HG02642 (cell line): ENCODE measurements at regions not wholly inside any gene's neighbourhood (a gene's known extent, or its start where the extent isn't known, plus 50 kb on each side); places are given as distances from the start of the nearest gene placed in this dataset.

Experiments used
- ATAC-seq: cut with Tn5 transposase; IDR thresholded peaks from one replicate; pipeline ENCODE4 v1.9.1; 2021; ENCODE audit warnings: mild to moderate bottlenecking; ENCODE audit not compliant: unreplicated experiment, poor library complexity

DNA sequence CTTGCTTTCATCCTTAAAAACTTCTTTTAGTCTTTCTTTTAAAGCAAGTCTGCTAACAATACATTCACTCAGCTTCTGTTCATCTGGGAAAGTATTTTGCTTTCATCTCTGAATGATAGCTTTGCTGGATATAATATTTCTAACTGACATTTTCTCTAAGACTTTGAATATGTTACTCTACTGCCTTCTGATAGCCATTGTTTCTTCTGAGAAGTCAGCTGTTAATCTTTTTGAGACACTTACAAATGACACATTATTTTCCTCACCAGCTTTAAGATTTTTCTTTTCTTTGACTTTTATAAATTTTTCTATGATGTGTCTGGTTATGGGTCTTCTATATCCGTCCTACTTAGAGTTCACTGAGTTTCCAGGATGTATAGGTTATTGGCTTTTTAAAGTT is 643.1 kb downstream of the KCNA4 start:
- ATAC-seq = no peak

DNA sequence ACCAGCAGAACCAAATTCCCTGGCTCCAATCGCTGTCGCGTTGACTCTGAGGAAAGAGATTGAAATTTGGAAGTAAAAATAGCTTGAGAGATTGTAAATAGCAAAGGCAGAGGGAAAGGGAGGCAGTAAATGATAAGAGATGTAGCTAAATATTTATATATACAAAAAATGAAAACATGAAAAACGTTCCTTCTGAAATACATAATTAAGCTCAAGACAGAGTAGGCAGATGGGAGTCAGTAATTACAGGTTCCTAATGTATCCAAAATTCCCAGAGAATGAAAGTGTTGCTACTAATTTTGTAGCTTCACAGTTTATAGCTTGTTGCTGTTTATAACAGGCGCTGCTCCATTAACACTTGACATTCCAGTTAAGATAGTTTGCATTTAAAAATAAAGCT is 648.7 kb downstream of the KCNA4 start:
- no peak for ATAC-seq

- no peak for ATAC-seq
These were observed 652.8 kb downstream of the KCNA4 start for GRCh38 chr11:29364006-29364405.

GRCh38 chr11:29361369-29361768 is 655.5 kb downstream of the KCNA4 start:
- ATAC-seq = no peak

DNA sequence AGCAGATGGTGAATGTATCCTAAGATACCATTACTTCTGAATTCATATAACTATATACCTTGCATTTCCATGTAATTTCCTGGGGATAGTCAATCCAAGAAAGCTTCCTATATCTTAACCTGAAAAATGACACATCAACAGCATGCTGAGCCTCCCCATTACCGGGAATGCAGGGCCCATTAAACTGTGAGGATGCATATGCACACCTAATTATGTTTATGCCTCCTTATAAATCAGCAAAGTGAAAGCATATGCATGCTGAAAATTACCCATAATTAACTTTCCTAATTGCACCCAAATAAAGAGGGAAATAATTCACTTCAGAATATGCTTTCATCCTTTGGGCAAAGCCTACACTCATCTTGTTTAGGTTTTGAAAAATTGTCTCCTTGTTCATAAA is 663.0 kb downstream of the KCNA4 start:
- ATAC-seq = no peak

- no peak for ATAC-seq
These were observed 664.5 kb downstream of the KCNA4 start for GRCh38 chr11:29352273-29352795.

- no peak for ATAC-seq
These were observed 665.4 kb downstream of the KCNA4 start for GRCh38 chr11:29351301-29351873.

GRCh38 chr11:29343465-29344333 is 673.1 kb downstream of the KCNA4 start:
- peak; percentile 99 for ATAC-seq

GRCh38 chr11:29336727-29337575 is 679.9 kb downstream of the KCNA4 start:
- no peak for ATAC-seq

- ATAC-seq = no peak
These were observed 682.1 kb downstream of the KCNA4 start for GRCh38 chr11:29334776-29335130.

DNA sequence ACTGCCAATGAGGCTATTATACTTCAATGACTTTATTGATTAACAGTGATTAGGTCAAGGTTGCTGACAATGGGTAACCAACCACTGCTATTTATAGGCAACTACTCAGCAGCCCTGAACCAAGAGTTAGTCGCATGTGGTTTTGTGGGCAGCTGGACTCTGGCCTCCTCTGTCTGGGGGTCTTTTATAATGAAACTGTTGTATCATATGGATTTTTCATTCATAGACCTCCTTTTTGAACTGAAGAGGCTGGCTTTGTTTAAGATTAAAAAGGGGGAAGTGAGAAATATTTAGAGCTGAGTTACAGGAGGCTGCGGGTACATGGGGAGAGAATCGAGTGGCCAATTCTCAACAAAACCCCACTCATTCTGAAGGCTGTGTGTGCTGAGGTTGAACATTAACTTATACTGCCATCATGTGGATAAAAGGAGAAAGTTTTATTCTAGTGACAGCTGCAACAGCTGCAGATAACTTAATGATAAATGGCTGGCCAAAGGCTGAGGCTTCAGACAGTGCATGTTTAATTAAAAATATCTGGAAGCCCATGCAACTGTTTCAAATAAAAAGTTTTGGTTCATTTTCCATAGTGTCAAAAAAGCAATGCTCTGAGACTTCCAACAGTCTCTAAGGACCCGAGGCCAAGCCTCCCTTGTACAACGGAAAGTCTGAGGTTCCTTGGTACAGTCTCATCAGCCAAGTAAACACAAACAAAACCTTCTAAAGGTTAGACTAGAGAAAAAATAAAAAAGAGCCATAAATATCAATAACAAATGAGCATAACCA is 682.6 kb downstream of the KCNA4 start:
- ATAC-seq = peak; percentile 93

GRCh38 chr11:29331451-29332010 is 685.3 kb downstream of the KCNA4 start:
- ATAC-seq = no peak

DNA sequence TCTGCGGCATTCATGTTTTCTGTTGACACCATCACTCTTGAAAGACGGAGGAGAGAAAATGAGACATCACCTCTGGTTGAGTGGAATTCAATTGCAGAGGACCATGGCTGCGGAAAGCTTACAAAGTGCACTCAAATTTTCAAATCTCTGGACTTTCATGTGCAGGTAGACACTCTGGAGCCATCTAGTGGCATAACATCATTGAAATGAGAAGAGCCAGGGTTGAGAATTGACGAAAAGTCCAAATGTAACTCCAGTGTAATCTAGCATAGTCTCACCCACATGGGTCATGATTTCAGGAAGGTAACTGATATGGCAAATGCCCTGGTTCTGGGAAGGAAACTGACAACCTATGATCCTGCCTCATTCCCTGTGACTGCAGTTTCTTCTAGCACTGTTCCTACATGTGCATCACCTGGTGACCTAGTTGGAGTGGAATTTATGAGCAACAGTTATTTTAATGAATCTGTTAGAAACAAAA is 687.8 kb downstream of the KCNA4 start:
- ATAC-seq = no peak

- no peak for ATAC-seq
These were observed 688.9 kb downstream of the KCNA4 start for GRCh38 chr11:29327891-29328290.

DNA sequence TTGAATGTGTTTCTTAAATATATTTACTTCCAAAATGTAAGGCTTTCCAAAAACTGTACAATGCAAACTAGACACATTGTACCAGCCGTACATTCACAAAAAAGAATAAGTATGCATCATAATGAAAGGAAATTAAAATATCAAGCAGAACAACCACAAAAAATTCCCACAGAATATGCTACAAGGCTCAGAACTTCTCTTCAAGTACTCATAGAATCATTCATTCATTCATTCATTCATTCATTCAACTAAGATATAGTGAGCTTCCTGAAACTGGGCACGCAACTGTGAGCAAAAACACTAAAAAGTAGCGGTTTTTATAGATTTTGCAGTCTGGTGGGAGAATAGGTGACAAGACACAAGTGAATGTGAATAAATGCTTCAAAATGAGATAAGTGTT is 690.1 kb downstream of the KCNA4 start:
- ATAC-seq = no peak

GRCh38 chr11:29324328-29324727 is 692.5 kb downstream of the KCNA4 start:
- no peak for ATAC-seq

DNA sequence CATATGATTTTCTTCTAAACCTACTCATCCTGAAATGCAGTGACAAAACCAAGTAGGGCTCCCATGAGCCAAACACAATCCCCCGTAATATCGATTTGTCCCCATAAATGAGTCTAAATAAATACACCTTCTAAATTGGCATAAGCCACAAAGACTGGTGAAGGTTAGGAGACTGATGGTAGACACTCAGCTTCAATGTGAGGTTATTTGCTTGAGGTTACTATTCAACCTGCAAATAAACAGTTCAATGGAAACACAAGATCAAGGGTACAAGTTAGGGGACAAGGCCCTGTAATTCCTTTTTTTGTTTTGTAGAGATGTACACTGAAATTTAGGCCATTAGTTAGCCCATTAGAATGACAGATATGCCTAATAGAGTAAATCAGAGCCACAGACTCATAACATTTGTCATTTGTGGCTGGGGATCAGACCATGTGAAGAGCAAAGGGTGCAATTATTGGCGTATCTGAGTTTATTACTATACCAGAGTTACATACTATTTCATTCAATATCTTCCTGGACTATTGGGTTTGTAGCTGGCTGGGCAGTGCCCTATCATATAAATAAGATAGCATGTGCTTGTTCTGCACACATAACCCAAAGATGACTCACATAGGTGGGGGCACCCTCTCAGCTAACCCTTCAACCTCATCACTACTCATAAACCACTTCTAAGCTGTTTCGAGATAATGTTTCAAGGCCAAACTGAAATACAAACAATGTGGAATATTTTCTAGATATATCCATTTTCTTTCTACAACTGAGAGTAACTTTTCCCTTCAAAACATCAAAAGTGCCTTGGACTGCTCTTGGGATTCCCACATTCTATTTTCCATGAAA is 695.3 kb downstream of the KCNA4 start:
- ATAC-seq = no peak

GRCh38 chr11:29320196-29320595 is 696.6 kb downstream of the KCNA4 start:
- no peak for ATAC-seq

GRCh38 chr11:29319210-29319609 is 697.6 kb downstream of the KCNA4 start:
- no peak for ATAC-seq
